ENCODE measurements at regions not wholly inside any gene's neighbourhood (a gene's known extent, or its start where the extent isn't known, plus 50 kb on each side); places are given as distances from the start of the nearest gene placed in this dataset.

GRCh38 chr6:168157272-168158212, 78.5 kb upstream of the FRMD1 start:
- peak; percentile 76 for DNase-seq (ENCODE audit: low read depth)

DNA sequence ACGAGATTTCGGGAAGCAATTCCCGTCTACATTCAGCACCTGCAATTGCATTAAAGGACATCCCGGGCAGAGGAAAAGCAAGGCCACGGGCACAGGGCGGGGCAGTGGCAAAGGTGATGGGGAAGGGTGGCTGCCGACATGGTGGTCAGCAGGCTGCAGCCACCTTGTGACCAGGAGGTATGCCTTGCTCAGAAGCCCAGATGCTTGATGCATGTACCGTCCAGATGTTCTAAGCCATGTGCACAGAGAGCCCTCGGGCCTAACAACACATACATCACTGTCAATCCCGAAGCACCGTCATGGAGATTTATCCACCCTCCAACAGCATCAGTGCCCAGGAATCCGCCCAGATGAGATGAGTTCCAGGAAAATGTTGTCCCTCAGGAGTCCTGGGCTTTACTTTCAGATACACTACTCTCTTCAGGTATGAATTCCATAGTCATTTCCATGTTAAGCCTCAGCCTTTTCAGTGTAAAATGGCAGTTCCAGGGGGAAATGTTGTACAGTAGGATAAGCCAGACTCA, 77.8 kb upstream of the FRMD1 start:
- no peak for DNase-seq (ENCODE audit: low read depth)

DNA sequence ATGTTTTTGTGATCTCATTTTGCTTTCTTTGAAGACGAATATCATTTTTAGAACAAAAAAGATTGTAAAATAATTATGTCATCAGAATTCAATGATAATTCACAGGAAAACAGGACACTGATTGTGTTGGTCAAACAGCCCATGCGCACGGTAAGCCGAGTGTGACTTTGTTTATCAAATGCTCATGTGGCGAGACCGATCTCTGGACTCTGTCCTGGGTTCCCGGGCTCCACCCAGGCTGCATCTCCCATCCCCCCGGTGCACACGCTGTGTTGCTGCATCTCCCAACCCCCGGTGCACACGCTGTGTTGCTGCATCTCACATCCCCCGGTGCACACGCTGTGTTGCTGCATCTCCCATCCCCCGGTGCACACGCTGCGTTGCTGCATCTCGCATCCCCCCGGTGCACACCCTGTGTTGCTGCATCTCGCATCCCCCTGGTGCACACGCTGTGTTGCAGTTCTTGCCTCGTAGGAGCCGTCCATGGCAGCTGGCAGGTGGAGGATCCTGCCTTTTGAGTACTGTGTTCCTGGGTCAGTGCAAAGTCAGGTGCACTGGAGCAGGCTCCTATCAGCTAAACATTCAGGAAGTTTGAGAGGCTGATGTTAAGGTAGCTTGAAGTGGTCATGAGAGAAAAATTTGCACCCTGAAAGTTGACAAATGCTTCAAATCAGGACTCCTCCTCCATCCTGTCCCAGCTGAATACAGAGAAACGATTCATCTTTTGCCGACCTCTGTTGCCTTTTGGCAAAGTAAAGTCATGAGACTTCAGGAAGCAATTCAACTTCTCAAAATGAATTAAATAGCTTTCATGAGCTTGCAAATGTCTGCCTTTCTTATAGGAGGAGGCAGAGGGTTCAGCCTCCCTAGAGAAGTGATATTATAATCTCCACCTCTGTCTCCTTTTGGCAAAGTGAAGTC, 77.1 kb upstream of the FRMD1 start:
- no peak for DNase-seq (ENCODE audit: low read depth)

DNA sequence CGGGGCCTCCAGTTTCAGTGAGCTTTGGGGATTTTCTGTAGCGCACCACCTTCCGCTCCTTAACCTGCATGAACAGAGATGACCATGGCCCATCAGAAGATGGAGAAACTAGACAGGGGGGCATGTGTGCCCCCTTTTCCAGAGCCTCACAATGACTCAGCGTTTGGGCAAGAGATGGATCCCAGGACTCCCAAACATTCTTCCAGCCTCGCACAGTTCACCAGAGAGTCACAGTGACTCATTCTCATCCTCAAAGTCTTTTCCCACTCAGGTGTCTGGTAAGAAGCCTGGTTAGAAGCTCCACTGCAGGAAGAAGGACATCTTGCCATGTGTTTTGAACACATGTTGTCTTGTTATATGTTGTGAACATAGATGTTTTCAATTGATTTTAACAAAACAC, 76.2 kb upstream of the FRMD1 start:
- no peak for DNase-seq (ENCODE audit: low read depth)

GRCh38 chr6:168154263-168154917, 75.4 kb upstream of the FRMD1 start:
- no peak for DNase-seq (ENCODE audit: low read depth)

- DNase-seq (ENCODE audit: low read depth): no peak
Measured at GRCh38 chr6:168153553-168153952, 74.5 kb upstream of the FRMD1 start.

DNA sequence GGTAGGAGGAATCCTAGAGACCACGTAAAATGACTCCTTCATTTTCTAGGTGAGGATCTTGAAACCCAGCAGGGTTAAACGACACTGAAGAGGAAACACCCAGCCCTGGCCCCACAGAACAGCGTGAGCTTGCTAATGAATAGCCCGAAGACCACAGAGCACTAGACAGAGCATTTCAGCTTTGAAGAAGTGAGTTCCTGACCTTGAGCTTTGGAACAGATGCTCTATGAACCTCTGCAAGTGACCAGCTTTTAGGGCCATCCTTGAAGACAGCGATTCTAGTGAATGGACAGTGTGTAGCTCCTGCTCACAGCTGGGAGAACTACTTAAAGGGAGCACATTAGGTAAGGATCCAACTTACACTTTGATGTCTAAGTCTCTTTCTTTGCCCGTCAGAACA, 74.0 kb upstream of the FRMD1 start:
- no peak for DNase-seq (ENCODE audit: low read depth)

DNA sequence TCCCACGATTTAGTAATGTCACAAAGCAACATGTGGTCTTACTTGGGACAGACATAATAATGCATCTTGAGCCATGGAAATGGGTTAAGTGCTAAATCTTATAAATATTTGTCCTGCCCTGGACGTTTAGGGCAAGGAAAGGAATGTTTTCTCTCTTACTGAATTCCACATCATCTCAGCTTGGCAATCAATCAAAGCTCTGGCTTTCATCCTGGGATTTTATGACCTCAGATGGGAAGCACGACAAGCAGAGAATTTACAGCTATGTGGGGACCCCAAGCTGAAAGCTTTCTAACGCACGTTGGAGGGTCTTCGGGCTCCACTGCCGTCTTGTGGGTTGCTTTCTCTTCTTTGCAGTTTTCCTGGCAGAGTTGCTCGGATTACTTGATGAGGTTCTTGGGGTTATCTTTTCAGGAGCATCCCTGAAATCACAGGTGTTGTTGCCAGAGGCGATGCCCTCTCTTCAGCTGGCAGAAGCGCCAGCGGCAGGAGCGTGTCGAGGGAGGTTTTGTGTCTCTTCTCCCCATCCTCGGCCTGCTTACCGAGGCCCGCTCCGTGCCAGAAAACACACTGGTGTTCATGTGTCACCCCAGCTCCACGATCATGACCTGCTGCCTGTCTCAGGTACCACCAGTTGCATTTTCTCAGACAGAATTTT, 73.4 kb upstream of the FRMD1 start:
- no peak for DNase-seq (ENCODE audit: low read depth)

GRCh38 chr6:168150551-168151320, 71.7 kb upstream of the FRMD1 start:
- no peak for DNase-seq (ENCODE audit: low read depth)

GRCh38 chr6:168149015-168149414, 70.0 kb upstream of the FRMD1 start:
- DNase-seq (ENCODE audit: low read depth): no peak

- DNase-seq (ENCODE audit: low read depth): no peak
Measured at GRCh38 chr6:168148231-168148849, 69.3 kb upstream of the FRMD1 start.

DNA sequence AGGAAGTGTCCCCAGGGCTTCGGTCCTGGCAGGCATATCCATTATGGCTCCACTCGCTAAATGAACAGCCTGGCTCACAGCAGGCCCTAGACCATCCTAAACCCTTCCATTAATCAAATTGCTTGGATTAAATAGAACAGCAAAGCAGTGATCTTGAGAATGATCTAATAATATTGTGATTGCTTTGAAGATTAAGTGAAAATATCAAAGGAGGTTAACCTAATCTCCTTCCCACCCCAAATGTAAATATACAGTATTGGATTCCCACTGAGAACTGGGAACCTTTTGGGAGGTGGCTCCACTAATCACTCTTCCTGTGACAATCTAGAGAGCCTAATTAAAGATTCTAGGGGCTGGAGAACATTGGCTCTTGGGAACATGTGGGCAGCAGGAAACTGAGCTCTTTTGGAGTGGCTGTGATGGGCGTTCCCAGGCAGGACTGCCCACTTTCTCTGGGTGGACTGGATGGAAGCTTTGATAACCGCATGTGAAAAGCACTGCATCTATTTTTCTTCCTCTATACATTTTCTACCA, 68.3 kb upstream of the FRMD1 start:
- DNase-seq (ENCODE audit: low read depth): no peak

- DNase-seq (ENCODE audit: low read depth): no peak
Measured at GRCh38 chr6:168145747-168146596, 67.0 kb upstream of the FRMD1 start.

GRCh38 chr6:168139121-168139520, 60.1 kb upstream of the FRMD1 start:
- DNase-seq (ENCODE audit: low read depth): no peak

GRCh38 chr6:168138436-168138835, 59.4 kb upstream of the FRMD1 start:
- DNase-seq (ENCODE audit: low read depth): no peak

DNA sequence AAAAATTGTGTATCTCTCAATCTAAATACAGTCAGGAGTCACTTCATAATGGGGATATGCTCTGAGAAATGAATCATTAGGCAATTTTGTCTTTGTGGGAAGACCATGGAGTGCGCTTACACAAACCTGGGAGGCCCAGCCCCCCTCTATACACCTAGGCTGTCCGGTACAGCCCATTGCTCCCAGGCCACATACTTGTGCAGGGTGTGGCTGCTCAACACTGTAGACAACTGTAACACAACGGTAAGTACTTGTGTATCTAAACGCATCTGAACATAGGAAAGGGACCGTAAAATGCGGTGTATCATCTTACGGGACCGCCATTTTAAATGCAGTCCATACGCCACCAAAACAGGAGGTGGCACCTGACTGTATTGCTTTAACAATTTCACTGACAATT, 58.0 kb upstream of the FRMD1 start:
- DNase-seq (ENCODE audit: low read depth): no peak

DNA sequence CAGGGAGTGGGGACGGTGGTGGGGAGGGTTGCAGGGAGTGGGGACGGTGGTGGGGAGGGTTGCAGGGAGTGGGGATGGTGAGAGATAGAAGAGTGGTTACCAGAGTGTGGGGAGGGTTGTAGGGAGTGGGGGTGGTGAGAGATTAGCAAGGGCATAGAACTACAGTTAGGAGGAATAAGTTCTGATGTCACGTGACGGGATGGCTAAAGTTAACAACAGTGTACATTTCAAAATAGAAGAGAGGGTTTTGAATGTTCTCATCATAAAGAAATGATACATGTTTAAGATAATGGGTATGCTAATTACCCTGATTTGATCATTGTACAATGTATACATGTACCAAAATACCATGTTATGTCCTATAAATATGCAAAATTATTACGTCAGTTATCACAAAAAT, 57.6 kb upstream of the FRMD1 start:
- no peak for DNase-seq (ENCODE audit: low read depth)

- no peak for DNase-seq (ENCODE audit: low read depth)
Measured at GRCh38 chr6:168136001-168136400, 57.0 kb upstream of the FRMD1 start.

DNA sequence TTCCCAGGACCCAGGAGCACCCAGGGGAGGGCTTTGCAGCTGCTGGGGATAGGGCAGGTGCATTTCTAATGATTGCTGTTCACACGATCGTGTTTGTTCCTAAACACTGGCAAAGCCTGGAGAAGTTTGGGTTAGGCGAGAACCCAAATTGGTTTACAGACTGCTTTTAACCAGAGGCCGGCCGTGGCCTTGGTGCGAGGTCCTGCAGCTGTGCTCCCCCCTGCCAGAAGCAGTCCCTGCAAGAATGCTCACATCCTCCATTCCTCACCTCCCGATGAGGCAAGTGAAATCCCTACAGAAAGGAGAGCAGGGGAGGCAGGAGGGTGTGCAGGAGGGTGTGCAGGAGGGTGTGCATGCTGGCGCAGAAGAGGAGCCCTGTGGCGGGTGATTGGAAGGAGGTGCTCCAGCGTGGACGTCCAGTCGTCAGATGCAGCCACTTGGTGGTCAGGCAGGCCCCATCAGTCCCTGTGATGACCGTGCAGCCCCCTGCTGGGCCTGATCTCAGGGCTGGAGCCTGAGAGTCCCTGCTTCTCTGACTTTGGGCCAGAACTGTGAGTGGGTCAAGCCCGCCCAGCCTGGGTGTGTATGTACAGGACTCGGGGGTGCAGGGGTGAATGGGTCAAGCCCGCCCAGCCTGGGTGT, 55.7 kb upstream of the FRMD1 start:
- no peak for DNase-seq (ENCODE audit: low read depth)

All from non-pigmented ciliary epithelial cell (primary cell).